Effector CD8-positive, alpha-beta T cell (primary cell): ENCODE measurements at regions not wholly inside any gene's neighbourhood (a gene's known extent, or its start where the extent isn't known, plus 50 kb on each side); places are given as distances from the start of the nearest gene placed in this dataset.

Source experiments
- DNase-seq: peaks from one replicate; lab custom pipeline; 2025; lab: John Stamatoyannopoulos, UW

DNA sequence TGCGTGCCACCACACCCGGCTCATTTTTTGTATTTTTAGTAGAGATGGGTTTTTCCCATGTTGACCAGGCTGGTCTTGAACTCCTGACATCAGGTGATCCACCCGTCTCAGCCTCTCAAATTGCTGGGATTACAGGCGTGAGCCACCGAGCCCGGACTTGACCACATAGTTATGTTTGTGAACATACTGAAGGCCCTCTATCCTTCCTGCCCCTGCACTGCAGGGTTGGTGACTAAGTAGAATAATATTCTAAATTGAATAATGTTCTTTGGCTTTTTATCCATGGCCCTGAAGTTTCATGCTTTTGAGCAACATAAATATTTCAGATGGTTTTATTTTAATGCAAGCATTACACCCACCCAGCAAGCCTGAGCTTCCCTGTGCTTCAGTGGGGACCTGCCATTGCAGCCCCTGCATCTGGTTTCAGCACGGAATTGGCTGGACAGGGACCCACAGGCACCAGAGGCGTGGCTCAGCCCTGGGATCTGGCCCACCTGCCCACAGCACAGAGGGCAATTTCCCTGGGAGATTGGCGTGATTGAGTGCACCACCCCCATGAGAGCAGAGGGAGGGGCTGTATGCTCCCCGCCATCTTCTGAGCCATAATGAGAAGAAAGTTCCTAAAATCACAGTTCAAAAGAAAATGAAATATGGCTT, 460.5 kb downstream of the BRD1 start:
- no peak for DNase-seq

DNA sequence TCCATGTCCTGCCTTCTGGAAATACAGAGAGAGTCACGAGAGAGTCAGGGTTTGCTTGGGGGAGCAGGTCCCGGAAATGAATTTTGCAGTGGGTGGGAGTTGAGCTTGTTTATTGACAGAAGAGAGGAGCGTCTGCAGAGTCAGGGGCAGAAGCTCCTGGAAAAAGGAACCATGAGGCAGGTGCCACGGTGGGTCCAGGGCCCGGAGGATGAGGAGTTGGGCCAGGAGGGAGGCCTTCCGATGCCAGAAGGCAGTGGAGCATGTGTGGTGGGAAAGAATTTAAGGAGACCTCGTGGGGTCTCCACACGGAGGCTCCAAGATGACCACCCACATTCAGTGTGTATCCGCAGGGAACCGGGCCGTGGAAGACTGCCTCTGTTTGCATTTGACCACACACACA, 461.2 kb downstream of the BRD1 start:
- no peak for DNase-seq

DNA sequence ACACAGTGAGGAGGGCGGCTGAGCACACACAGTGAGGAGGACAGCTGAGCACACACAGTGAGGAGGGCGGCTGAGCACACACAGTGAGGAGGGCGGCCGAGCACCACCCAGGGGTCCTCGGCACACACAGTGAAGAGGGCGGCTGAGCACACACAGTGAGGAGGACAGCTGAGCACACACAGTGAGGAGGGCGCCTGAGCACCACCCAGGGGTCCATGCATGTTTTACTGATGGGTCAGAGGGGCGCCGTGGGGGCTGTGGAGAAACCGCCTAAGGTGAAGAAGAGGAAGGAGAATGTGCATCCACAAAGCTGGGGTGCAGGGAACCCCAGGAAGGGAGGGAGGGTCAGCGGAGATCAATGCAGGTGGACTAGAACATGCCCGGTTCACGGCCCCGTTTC, 461.8 kb downstream of the BRD1 start:
- no peak for DNase-seq

DNA sequence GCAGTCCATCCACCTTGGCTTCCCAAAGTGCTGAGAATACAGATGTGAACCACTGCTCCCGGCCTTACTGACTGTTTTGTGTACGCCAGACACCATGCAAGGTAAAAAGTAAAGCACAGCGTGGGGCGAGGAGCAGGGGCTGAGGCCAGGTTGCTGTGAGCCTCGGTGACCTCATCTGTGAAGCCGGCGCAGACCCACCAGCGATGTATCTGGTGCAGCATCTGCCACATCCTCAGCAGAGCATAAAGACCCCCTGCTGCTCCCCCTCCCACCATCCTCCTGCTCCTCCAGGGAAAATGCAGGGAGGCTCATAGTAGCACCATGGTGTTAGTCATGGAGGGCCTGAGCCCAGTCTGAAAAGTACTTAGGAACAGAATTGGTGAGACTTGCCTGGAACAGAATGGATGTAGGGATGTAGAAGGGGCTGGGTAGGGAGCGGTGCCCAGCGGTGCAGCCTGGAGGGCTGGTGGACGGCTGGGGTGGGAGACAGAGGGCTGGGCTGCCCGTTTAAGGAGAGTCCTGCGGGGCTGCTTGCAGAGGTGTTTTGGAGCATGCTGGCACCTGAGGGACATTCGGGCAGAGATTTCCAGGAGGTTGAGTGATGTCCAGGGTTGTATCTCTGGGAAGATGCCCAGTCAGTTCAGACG, 462.4 kb downstream of the BRD1 start:
- DNase-seq, result no peak

DNA sequence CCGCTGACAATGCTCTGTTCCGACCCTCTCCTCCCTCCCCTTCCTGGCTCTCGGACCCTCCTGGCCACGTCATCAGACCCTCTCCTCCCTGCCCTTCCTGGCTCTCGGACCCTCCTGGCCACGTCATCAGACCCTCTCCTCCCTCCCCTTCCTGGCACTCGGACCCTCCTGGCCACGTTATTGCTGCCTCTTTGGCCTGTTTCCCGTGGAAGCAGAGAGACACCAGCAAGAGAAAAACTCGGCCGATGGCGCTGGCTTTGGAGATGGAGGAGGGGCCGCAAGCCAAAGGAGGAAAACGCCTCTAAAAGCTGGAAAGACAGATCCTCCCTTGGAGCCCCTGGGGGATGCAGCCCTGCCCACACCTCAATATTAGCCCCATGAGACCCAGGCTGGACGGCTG, 463.3 kb downstream of the BRD1 start:
- no peak for DNase-seq

DNA sequence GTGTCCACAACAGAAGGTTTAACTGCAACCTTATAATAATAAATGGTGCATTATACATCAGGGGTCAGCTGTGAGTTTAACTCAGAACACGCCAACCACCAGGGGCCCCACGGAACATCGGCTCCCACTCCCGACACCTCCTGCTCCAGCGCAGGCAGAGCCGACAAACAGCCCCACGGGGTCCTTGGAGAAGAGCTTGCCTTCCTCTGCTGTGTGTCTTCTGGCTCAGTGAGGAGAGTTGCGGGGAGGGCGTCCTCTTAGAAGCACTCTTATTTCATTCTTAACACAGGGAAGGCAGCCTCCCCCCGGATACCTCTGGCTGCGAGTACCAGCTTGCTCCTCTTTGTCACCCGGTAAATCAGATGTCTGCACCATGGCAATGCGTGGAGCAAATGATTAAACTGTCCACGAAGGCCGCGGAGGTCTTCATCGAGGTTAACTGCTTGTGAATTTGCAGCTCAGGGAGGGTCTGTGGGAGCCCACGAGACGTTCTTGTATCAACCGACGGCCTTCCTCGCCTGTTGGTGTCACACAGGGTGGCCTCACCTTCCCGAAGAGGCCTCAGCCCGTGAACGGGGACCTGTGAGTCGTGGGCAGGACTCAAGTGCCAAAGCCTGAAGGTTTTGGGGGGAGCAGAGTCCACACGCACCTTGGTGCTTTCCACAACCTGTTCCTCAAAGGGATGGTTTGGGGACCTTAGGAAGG, 464.0 kb downstream of the BRD1 start:
- DNase-seq, result no peak

DNA sequence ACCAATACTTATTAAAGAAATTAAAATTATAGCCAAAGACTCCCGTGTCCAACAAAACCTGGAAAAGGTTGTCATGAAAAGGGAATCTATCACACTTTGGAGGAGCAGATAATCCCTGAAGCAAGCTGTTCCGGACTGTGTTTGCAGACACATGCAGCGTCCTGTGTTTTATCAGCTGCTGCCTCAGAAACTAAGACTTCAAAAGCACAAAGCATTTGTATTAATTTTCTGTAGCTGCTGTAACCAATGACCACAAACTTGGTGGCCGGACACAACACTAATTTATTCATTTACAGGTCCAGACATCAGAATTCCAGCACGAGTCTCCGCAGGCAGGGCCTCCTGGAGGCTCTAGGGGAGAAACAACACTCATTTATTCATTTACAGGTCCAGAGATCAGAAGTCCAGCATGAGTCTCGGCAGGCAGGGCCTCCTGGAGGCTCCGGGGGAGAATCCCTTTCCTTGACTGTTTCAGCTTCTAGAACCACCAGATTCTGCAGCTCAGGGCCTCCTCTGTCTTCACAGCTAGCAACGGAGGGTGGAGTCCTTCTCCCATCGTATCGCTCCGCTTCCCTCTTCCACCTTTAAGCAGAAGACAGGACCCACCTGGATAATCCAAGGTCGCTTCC, 465.3 kb downstream of the BRD1 start:
- DNase-seq, result no peak

DNA sequence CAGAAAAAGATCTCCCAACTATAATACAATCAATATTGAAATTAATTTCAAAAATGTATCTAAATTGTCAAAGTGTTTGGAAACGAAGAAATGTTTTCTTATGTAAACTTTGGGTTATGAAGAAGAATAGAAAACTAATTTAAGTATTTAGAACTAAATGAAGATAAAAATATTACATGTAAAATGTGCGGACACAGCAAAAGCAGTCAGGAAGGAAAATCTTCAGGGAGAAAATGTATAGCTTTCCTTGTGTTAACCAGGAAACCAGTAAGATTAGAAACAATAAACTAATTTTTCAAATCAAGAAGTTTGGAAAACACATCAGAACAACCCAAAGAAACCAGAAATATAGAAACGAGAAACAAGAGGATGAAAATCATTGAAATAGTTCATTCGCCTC, 466.5 kb downstream of the BRD1 start:
- no peak for DNase-seq

DNA sequence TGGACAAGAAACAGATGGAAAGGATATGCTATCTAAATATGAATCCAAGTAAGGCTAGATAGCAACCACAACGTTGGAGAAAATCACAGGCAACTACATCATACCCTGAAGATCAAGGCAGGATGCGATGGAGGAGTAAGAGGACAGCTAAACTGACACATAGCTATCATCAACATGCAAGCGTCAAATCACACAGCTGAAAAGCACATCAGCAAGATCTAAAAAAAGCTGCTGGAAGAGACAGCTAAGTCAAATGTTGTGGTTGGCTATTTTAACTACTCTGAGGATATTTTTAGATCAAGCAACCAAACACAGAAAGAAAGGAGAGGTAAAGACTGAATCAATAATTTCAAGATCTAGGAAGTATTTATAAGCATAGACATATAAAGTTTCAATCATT, 466.9 kb downstream of the BRD1 start:
- DNase-seq, result no peak

DNA sequence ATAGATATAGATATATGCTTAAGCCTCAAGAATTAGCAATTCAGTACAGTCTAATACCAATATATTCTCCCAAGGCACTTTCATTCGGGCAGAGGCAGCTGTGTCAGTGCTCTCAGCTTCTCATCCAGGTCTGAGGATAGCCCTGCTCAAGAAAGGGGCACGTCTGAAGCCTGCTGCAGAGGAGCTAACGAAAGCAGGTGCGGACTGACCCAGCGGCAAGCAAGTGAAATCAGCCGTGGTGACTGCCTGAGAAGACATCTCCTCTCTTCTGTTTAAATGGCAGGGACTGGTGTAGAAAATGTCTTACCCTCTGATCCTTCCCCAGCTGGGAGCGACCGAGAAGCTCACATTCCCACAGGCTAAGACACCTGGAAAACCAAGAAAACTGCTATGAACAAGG, 468.6 kb downstream of the BRD1 start:
- no peak for DNase-seq

DNA sequence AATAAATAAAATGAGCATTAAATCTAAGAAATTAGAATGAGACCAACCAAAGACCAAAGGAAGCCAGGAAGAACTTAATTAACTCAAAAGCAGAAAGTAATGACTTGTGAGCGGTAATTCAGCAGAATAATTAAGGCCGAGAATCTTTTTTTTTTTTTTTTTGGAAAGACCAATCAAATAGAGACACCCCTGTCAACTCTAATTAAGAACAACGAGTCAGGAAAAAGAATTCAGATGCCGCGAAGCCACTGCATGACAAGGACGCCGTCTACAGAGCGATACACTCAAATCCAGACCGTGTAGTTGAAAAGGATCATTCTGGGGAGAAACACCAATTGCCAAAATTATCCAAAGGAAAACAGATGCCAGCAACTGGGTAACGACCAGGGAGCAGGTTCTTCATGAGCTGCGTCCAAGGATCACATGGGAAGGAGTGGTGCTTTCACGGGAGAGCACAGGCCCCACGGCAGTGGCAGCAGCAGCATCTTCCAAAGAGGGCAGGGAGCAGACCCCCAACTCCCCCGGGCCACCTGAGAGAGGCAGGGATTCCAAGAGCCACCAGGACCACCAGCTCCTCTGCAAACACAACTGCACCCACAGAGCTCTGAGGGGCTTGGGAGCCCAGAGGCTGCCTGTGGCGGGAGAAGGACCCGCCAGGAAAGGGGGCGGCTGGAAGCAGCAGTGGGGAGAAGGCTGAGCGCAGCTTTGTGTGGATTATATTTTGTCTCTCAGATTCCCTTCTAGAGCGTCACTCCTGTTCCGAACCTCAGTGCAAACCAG, 469.8 kb downstream of the BRD1 start:
- no peak for DNase-seq

DNA sequence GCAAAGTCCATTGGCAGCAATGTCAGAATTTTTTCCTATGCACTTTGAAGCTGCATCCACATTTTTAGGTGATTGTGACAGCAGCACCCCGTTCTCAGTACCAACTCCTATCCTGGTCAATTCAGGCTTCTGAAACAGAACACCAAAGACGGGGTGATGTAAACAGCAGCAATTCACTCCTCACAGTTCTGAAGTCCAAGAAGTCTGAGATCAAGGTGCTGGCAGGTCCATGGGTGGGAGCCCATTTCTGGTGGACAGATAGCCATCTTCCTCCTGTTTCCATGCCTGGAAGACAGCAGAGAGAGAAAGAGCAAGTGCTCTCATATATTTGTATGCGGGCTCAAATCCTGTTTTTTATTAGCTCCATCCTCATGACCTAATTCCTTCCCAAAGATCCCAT, 471.2 kb downstream of the BRD1 start:
- no peak for DNase-seq

DNA sequence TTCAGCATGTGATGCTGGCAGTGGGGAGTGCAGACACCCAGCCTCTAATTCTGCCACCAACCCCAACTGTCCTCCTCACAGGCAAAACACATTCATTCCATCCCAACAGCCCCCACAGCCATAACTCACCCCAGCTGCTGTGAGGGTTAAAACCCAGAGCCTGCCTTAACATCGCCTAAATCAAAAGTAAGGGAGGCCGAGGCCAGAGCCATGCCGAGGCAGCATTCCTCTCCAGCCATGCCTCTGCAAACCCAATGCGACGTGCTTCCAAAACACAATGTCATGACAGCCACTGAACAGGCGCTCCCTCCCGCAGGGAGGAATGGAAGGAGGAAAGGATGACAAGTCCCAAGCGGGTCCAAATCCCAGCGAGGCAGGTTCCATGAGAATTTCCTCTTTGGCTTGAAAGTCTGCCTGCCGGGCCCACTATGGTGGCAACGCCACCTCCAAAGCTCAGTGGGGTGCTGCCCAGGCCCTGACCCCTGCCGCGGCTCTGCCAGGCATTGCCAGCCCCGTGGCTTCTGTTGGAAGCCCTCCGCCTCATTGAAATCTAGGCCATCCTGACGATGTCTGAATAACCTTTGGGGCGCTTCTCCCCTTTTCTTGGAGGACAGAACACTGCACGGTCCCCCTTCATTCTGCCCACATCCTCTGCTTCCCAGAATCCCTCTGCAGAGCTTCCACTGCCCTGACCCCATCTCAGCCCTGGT, 472.3 kb downstream of the BRD1 start:
- DNase-seq, result no peak

DNA sequence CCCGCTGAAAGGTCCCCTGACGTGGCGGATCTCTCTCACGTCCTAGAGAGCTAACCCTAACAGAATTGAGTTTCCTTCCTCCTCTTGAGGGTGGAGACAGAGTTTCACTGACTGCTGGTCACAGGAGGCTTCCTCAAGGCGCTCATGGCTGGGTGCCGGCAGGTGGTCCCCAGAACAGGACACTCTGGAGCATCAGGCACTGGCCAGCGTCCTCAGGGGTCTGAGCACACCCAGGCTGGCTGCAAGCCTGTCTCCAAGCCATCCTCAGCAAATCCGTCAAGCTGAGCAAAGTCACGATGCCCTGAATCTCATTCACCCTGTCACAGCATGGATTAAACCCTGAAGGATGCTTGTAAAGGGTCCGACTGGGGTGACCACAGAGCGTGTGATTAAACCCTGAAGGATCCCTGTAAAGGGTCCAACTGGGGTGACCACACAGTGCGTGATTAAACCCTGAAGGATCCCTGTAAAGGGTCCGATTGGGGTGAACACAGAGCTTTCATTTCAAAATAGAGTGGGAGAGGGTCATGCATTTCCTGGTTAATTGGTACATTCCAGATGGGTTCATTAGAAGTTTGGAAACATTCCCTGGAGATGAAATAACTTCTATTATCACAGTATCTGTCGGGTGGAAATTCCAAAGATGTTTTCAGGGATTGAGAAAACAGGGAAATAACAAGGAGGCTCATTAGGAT, 473.0 kb downstream of the BRD1 start:
- DNase-seq, result no peak

DNA sequence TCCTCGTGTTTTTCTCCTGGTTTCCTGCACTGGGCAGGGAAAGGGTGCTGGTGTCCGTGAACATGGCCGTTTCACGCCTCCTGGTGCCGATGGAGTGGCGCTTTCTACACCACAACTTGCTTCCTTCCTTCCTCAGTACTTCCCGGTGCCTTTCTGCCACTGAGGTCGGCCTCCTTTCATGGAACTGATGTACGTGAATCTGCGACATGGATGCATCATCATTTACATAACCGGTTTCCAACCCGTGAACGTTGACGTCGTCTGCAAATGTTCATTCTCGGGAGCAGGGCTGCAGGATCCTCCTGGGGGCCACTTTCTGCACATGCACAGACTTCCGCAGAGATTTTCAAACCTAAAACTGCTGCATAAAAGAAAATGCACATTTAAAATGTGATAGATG, 474.4 kb downstream of the BRD1 start:
- no peak for DNase-seq

DNA sequence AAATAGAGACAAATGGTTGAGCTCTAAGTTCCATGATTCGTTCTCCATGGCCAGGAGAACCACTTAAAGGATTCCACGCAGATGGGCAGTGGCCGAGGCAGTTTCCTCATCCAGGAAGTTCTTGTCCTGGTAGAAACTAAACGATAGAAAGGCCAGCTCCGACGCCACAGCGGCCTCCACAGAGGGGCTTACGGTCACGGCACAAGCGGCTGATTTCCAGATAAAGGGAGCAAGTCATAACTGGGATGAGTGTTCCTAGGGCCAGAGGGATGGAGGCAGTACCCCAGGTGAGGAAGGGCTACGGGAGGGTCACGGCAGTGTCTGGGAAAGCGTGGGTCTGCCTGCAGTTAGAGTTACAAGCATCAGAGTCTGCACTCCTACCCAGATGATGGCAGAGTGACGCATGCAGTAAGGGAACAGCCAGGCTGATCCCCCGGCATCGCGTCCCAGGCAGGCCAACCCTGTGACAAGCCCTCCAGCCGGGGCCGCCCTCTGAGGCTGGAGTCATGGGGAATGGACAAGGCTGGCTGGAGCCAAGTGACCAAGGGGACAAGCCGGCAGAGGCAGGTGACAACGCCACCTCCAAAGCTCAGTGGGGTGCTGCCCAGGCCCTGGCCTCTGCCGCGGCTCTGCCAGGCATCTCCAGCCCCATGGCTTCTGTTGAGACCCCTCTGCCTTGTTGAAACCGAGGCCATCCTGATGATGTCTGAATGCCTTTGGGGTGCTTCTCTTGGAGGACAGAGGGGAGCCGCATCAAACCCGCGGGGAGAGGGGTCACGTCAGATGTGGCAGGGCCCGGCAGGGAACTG, 475.1 kb downstream of the BRD1 start:
- DNase-seq, result no peak

DNA sequence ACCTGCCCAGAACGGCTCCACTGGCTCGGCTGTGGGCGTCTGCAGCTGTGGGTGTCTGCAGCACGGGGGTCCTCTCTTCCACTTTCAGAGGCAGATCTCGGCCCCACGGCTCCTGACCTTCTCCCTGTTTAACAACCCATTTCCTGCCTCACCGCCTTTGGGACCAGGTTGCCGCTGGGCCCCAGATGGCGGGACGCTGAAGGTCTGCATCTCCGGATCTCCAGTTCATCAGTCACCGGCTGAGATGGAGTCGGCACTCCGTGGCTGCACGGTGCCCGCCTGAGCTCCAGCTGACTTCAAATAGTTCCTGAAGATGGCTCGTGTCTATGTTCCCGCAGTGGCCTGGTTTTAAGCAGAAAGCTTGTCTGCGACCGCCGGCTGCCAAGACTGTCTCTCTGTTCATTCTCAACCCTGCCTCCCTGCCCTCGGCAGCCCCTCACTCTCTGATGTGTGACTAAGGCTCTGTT, 475.9 kb downstream of the BRD1 start:
- DNase-seq, result no peak

DNA sequence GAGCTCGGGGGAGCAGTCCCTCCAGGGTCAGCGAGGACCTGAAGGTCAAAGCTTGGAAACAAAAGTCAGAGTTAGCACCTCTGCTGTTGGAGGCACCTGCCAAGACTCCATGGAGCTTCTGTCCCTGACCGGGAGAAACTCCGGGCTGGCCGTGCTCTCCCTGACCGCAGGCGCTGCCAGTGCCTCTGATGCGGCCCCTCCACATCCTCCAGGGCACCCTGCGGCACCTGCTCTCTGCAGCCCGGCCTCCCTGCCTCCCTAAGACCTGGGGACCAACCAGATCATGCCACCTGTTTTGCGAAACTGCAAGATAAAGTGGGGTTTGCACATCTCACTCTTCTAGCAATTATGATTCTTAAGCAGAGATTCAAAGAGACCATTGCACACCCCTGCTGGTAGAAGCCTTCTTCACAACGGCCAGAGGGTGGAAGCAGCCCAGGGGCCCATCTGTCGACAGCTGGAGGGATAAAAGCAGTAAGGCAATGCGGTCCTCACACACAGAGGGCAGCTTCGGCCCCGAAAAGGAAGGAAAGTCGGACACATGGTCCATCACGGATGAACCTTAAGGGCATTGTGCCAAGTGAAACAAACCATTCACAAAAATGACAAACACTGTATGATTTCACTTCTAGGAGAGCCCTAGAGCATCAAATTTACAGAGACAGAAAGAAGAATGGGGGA, 477.1 kb downstream of the BRD1 start:
- DNase-seq, result no peak

DNA sequence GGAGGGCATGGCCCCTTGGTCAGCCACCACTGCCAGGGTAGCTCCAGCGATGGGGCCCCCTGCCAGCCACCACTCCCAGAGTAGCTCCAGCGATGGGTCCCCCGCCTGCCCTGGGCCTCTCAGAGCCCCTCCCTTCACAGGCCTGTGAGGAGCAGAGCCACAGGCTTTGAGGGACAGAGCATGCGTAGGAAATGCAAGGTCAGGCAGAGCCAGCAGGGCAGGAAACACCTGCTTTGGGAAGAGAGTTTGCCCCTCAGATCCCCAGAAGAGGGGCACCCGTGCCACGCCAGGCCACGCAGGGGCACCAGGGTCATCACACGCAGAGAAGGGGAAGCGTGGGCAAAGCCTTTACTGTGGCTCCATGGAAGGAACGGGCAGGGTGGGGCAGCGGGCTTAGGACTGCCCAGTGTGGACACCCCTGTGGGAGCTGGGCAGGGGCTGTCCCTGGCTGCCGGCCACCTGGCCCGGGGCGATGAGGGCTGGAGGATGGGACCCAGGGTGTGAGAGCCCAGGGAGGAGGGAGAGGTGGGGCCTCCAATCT, 477.8 kb downstream of the BRD1 start:
- no peak for DNase-seq
